Astrocyte (in vitro differentiated cells and primary cell): ENCODE measurements at regions not wholly inside any gene's neighbourhood (a gene's known extent, or its start where the extent isn't known, plus 50 kb on each side); places are given as distances from the start of the nearest gene placed in this dataset.

Source experiments
- DNase-seq: peaks from one replicate; pipeline ENCODE4 v3.0.0-alpha.2; 2010; ENCODE audit warnings: low read depth
- FAIRE-seq: peaks from 2 replicates; lab custom pipeline; 2011; peaks lifted over from hg19 to GRCh38; lab: Jason Lieb, UNC
- H2AFZ ChIP-seq: 2 replicates; pipeline ENCODE4 v1.6.0; 2012; ENCODE audit warnings: low read depth, low read length, inconsistent platforms
- H3K27ac ChIP-seq: 2 replicates; pipeline ENCODE4 v1.5.1; 2011; ENCODE audit warnings: low read depth, low read length, inconsistent platforms
- H3K27me3 ChIP-seq: 2 replicates; pipeline ENCODE4 v1.6.0; 2011; ENCODE audit warnings: low read length, inconsistent platforms; ENCODE audit not compliant: insufficient read depth
- H3K36me3 ChIP-seq: 2 replicates; pipeline ENCODE4 v1.5.1; 2011; ENCODE audit warnings: low read length, inconsistent platforms; ENCODE audit not compliant: insufficient read depth
- H3K4me1 ChIP-seq: 2 replicates; pipeline ENCODE4 v1.5.1; 2011; ENCODE audit warnings: low read length, inconsistent platforms; ENCODE audit not compliant: insufficient read depth
- H3K4me2 ChIP-seq: 2 replicates; pipeline ENCODE4 v1.6.0; 2012; ENCODE audit warnings: low read length, inconsistent platforms
- H3K4me3 ChIP-seq: 2 replicates; pipeline ENCODE4 v1.5.1; 2011; ENCODE audit warnings: low read depth, mild to moderate bottlenecking, low read length, inconsistent platforms; ENCODE audit not compliant: insufficient read depth
- H3K79me2 ChIP-seq: 2 replicates; pipeline ENCODE4 v1.6.0; 2012; ENCODE audit warnings: mild to moderate bottlenecking, low read length, inconsistent platforms; ENCODE audit not compliant: insufficient read depth
- H3K9ac ChIP-seq: 2 replicates; pipeline ENCODE4 v1.6.0; 2012; ENCODE audit warnings: mild to moderate bottlenecking, low read length, inconsistent platforms
- H3K9me3 ChIP-seq: 2 replicates; pipeline ENCODE4 v1.5.1; 2012; ENCODE audit warnings: low read depth, mild to moderate bottlenecking, low read length, inconsistent platforms; ENCODE audit not compliant: insufficient read depth
- H4K20me1 ChIP-seq: 2 replicates; pipeline ENCODE4 v1.6.0; 2012; ENCODE audit warnings: low read length, inconsistent platforms; ENCODE audit not compliant: insufficient read depth
- H3K27ac Mint-ChIP-seq: one replicate; pipeline ENCODE4 v1.8.0; 2021; ENCODE audit warnings: mild to moderate bottlenecking, mixed read lengths; ENCODE audit not compliant: unreplicated experiment
- H3K27me3 Mint-ChIP-seq: one replicate; pipeline ENCODE4 v1.8.0; 2021; ENCODE audit warnings: low read depth, mixed read lengths; ENCODE audit not compliant: unreplicated experiment
- H3K36me3 Mint-ChIP-seq: one replicate; pipeline ENCODE4 v1.8.0; 2021; ENCODE audit warnings: low read depth, mixed read lengths; ENCODE audit not compliant: unreplicated experiment
- H3K4me1 Mint-ChIP-seq: one replicate; pipeline ENCODE4 v1.8.0; 2021; ENCODE audit warnings: low read depth, mixed read lengths; ENCODE audit not compliant: unreplicated experiment
- H3K4me3 Mint-ChIP-seq: one replicate; pipeline ENCODE4 v1.8.0; 2021; ENCODE audit warnings: mild to moderate bottlenecking, moderate library complexity, mixed read lengths; ENCODE audit not compliant: unreplicated experiment
- H3K9me3 Mint-ChIP-seq: one replicate; pipeline ENCODE4 v1.8.0; 2021; ENCODE audit warnings: mild to moderate bottlenecking, mixed read lengths; ENCODE audit not compliant: unreplicated experiment
- EZH2 ChIP-seq: IDR thresholded peaks from 2 replicates; pipeline ENCODE4 v1.6.1; 2012; ENCODE audit warnings: mild to moderate bottlenecking, low read length, inconsistent platforms; ENCODE audit not compliant: insufficient read depth
- TF ChIP-seq, protein P1 (sequence below): IDR thresholded peaks from 2 replicates; pipeline ENCODE4 v1.5.1; 2011; ENCODE audit warnings: low read depth, mild to moderate bottlenecking, inconsistent platforms, low read length, moderate library complexity; ENCODE audit not compliant: insufficient read depth

DNA sequence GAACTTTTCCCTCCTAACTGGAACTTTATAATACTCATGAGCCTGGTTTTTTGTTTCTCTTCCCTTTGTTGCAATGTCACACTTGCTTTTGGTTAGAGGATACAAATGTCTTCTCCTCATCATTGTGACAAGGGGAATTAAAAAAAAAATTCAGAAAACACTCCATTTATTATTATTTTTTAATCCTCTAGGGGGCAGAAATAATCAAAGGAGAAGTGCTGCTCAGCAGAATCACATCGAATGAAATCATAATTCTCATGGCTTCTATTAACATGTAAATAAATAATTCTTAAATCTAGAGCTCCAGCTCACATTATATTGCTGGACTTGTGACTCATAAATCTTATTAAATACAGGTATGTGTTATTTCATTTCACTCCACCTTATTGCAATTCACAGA is 273.8 kb downstream of the TRIB2 start:
- no peaks in the 10 kb centered on the region for H3K9me3 ChIP-seq
- no peaks in the 10 kb centered on the region for H4K20me1 ChIP-seq
- no peaks in the 10 kb centered on the region for H3K27me3 ChIP-seq
- H3K4me2 ChIP-seq, result no peak overlapping the region
- no peak overlapping the region for H3K4me3 Mint-ChIP-seq
- FAIRE-seq (no peak), DNase-seq (no peak)
- H3K4me1 ChIP-seq, result no peaks in the 10 kb centered on the region
- H3K4me1 Mint-ChIP-seq, result no peaks in the 10 kb centered on the region
- H3K4me3 ChIP-seq, result no peak overlapping the region
- H3K36me3 Mint-ChIP-seq, result no peaks in the 10 kb centered on the region
- H3K9ac ChIP-seq, result no peak overlapping the region
- no peak overlapping the region for H3K27ac ChIP-seq
- H3K9me3 Mint-ChIP-seq, result no peaks in the 10 kb centered on the region
- peaks cover 2% of the 10 kb centered on the region for H3K27me3 Mint-ChIP-seq
- no peak for TF ChIP-seq EZH2
- TF ChIP-seq, protein P1, sequence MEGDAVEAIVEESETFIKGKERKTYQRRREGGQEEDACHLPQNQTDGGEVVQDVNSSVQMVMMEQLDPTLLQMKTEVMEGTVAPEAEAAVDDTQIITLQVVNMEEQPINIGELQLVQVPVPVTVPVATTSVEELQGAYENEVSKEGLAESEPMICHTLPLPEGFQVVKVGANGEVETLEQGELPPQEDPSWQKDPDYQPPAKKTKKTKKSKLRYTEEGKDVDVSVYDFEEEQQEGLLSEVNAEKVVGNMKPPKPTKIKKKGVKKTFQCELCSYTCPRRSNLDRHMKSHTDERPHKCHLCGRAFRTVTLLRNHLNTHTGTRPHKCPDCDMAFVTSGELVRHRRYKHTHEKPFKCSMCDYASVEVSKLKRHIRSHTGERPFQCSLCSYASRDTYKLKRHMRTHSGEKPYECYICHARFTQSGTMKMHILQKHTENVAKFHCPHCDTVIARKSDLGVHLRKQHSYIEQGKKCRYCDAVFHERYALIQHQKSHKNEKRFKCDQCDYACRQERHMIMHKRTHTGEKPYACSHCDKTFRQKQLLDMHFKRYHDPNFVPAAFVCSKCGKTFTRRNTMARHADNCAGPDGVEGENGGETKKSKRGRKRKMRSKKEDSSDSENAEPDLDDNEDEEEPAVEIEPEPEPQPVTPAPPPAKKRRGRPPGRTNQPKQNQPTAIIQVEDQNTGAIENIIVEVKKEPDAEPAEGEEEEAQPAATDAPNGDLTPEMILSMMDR, result peak; percentile 16
- H3K36me3 ChIP-seq, result no peaks in the 10 kb centered on the region
- H3K27ac Mint-ChIP-seq, result no peak overlapping the region
- no peaks in the 10 kb centered on the region for H3K79me2 ChIP-seq
- H2AFZ ChIP-seq, result no peak overlapping the region

DNA sequence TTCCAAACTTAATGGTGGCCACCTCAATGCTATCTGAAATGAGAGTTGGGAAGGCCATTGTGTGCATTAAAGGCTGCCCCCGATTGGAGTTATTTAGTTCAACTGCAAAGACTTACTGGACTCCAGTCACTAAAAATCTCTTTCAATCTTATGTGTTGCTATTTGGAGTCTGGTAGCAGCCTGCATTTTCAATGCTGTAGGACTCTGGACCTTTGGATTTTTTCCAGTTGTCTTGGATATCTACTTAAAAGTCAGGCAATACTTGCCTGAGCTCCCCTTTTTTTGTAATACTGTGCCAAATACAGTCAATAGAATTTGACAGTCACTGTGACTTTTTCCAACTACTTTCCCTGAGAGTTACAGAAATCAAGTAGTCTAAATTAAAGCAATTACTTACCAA is 281.9 kb downstream of the TRIB2 start:
- Histone ChIP-seq H2AFZ (no peak overlapping the region), H3K4me1 (peaks cover 7% of the 10 kb centered on the region), H3K27me3 (no peaks in the 10 kb centered on the region), H3K4me2 (no peak overlapping the region), H3K4me3 (no peak overlapping the region), H3K27ac (no peak overlapping the region), H4K20me1 (no peaks in the 10 kb centered on the region), H3K79me2 (no peaks in the 10 kb centered on the region), H3K9ac (no peak overlapping the region), H3K36me3 (no peaks in the 10 kb centered on the region), H3K9me3 (no peaks in the 10 kb centered on the region)
- Mint-ChIP-seq H3K4me3 (no peak overlapping the region), H3K9me3 (no peaks in the 10 kb centered on the region), H3K4me1 (no peaks in the 10 kb centered on the region), H3K27me3 (peaks cover 11% of the 10 kb centered on the region), H3K36me3 (no peaks in the 10 kb centered on the region), H3K27ac (no peak overlapping the region)
- no peak for DNase-seq
- no peak for FAIRE-seq
- no peak for TF ChIP-seq EZH2
- TF ChIP-seq, protein P1, result no peak

DNA sequence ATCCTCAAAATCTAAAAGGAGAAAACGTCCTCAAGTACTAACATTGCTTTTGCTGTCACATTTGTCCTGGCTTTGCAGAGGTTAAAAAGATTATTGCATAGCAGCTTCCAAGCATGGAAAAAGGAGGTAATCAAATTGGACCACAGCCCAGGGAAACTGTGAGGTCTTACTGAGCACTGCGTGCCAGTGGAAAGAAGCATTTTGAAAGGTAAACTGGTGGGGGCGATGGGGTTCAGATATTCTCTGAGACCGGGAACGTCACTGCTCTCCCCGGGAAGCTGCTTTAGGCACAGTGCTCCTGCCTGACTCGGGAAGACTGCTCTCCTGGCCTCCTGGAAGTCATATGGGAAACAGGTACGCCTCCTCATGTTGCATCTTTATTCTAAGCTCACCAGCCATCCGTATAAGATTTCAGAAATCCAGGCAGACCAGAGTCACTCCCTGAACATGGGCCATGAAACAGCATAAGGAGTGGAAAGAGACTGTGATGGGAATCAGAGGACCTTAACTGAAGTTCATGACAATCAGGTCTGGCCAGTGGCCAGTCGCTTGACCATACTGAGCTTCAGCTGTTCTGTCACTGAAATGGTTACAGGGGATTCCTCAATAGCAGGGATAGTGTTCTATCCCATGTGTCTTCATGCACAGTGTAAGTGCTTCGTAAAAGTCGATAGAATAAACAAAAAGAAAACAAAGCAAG is 284.1 kb downstream of the TRIB2 start:
- FAIRE-seq, result no peak
- no peaks in the 10 kb centered on the region for H3K27me3 ChIP-seq

More for the DNA sequence above, 284.1 kb downstream of the TRIB2 start:
- peak; percentile 64 for DNase-seq
- H3K4me3 Mint-ChIP-seq, result no peak overlapping the region
- Histone ChIP-seq H2AFZ (no peak overlapping the region), H3K36me3 (no peaks in the 10 kb centered on the region), H4K20me1 (no peaks in the 10 kb centered on the region), H3K79me2 (no peaks in the 10 kb centered on the region), H3K27ac (no peak overlapping the region), H3K4me3 (no peak overlapping the region), H3K4me1 (peaks cover 7% of the 10 kb centered on the region), H3K9ac (no peak overlapping the region), H3K9me3 (no peaks in the 10 kb centered on the region), H3K4me2 (no peak overlapping the region)
- H3K4me1 Mint-ChIP-seq, result no peaks in the 10 kb centered on the region
- peaks cover 8% of the 10 kb centered on the region for H3K27me3 Mint-ChIP-seq
- no peak overlapping the region for H3K27ac Mint-ChIP-seq
- H3K36me3 Mint-ChIP-seq, result no peaks in the 10 kb centered on the region
- TF ChIP-seq EZH2, result no peak
- TF ChIP-seq, protein P1, result no peak
- no peaks in the 10 kb centered on the region for H3K9me3 Mint-ChIP-seq
